T-helper 2 cell treated with Interferon-gamma antibody and Interleukin-4, amounts not matched to agents 5 μg/mL and 100 μg/mL, for 36 hours (primary cell): ENCODE measurements at regions not wholly inside any gene's neighbourhood (a gene's known extent, or its start where the extent isn't known, plus 50 kb on each side); places are given as distances from the start of the nearest gene placed in this dataset.

ENCODE experiments used
- DNase-seq: peaks from one replicate; pipeline ENCODE4 v3.0.0; 2021; ENCODE audit warnings: low spot score
- H3K27ac Mint-ChIP-seq: one replicate; pipeline ENCODE4 v1.8.0; 2021; ENCODE audit warnings: mild to moderate bottlenecking, mixed read lengths
- H3K27me3 Mint-ChIP-seq: one replicate; pipeline ENCODE4 v1.8.0; 2021; ENCODE audit warnings: low read depth, mixed read lengths
- H3K36me3 Mint-ChIP-seq: one replicate; pipeline ENCODE4 v1.8.0; 2021; ENCODE audit warnings: low read depth, mixed read lengths
- H3K4me1 Mint-ChIP-seq: one replicate; pipeline ENCODE4 v1.8.0; 2021; ENCODE audit warnings: low read depth, mixed read lengths
- H3K4me3 Mint-ChIP-seq: one replicate; pipeline ENCODE4 v1.8.0; 2022; ENCODE audit warnings: mild to moderate bottlenecking, moderate library complexity, mixed read lengths
- H3K9me3 Mint-ChIP-seq: one replicate; pipeline ENCODE4 v1.8.0; 2021; ENCODE audit warnings: mixed read lengths

GRCh38 chr14:42140831-42141279 lies 534.2 kb downstream of the LRFN5 start:
- no peaks in the 10 kb centered on the region for H3K36me3 Mint-ChIP-seq
- DNase-seq = no peak
- H3K27me3 Mint-ChIP-seq = no peaks in the 10 kb centered on the region
- no peak overlapping the region for H3K4me3 Mint-ChIP-seq
- no peaks in the 10 kb centered on the region for H3K4me1 Mint-ChIP-seq
- H3K9me3 Mint-ChIP-seq = peaks cover 26% of the 10 kb centered on the region
- H3K27ac Mint-ChIP-seq = no peak overlapping the region

- Mint-ChIP-seq H3K27me3 (no peaks in the 10 kb centered on the region), H3K9me3 (peaks cover 21% of the 10 kb centered on the region), H3K27ac (no peak overlapping the region), H3K4me1 (no peaks in the 10 kb centered on the region), H3K4me3 (no peak overlapping the region), H3K36me3 (no peaks in the 10 kb centered on the region)
- no peak for DNase-seq
These were observed 533.3 kb downstream of the LRFN5 start for GRCh38 chr14:42140001-42140400.

GRCh38 chr14:42138406-42138805 lies 531.7 kb downstream of the LRFN5 start:
- Mint-ChIP-seq H3K4me1 (no peaks in the 10 kb centered on the region), H3K27me3 (no peaks in the 10 kb centered on the region), H3K27ac (no peak overlapping the region), H3K4me3 (no peak overlapping the region), H3K36me3 (no peaks in the 10 kb centered on the region), H3K9me3 (peaks cover 25% of the 10 kb centered on the region)
- DNase-seq = no peak

GRCh38 chr14:42130815-42131214 lies 524.1 kb downstream of the LRFN5 start:
- H3K4me1 Mint-ChIP-seq = no peaks in the 10 kb centered on the region
- H3K27ac Mint-ChIP-seq = no peak overlapping the region
- DNase-seq = no peak
- H3K36me3 Mint-ChIP-seq = no peaks in the 10 kb centered on the region
- peaks cover 20% of the 10 kb centered on the region for H3K9me3 Mint-ChIP-seq
- no peaks in the 10 kb centered on the region for H3K27me3 Mint-ChIP-seq
- no peak overlapping the region for H3K4me3 Mint-ChIP-seq

GRCh38 chr14:42123526-42123925 lies 516.9 kb downstream of the LRFN5 start:
- no peak overlapping the region for H3K27ac Mint-ChIP-seq

GRCh38 chr14:42113358-42114069 lies 506.8 kb downstream of the LRFN5 start:
- Mint-ChIP-seq H3K4me1 (no peaks in the 10 kb centered on the region), H3K4me3 (no peak overlapping the region), H3K27me3 (no peaks in the 10 kb centered on the region), H3K9me3 (peaks cover 34% of the 10 kb centered on the region), H3K27ac (no peak overlapping the region), H3K36me3 (no peaks in the 10 kb centered on the region)
- no peak for DNase-seq

More at GRCh38 chr14:42123526-42123925, 516.9 kb downstream of the LRFN5 start:
- DNase-seq = no peak
- Mint-ChIP-seq H3K4me1 (no peaks in the 10 kb centered on the region), H3K36me3 (no peaks in the 10 kb centered on the region), H3K9me3 (peaks cover 22% of the 10 kb centered on the region), H3K27me3 (no peaks in the 10 kb centered on the region), H3K4me3 (no peak overlapping the region)

GRCh38 chr14:42112108-42112507 lies 505.4 kb downstream of the LRFN5 start:
- no peaks in the 10 kb centered on the region for H3K36me3 Mint-ChIP-seq

GRCh38 chr14:42111355-42111754 lies 504.7 kb downstream of the LRFN5 start:
- Mint-ChIP-seq H3K4me1 (no peaks in the 10 kb centered on the region), H3K36me3 (no peaks in the 10 kb centered on the region), H3K27me3 (no peaks in the 10 kb centered on the region), H3K27ac (no peak overlapping the region), H3K4me3 (no peak overlapping the region), H3K9me3 (peaks cover 43% of the 10 kb centered on the region)
- no peak for DNase-seq

More at GRCh38 chr14:42112108-42112507, 505.4 kb downstream of the LRFN5 start:
- Mint-ChIP-seq H3K27me3 (no peaks in the 10 kb centered on the region), H3K9me3 (peaks cover 41% of the 10 kb centered on the region), H3K4me3 (no peak overlapping the region), H3K4me1 (no peaks in the 10 kb centered on the region), H3K27ac (no peak overlapping the region)
- DNase-seq = no peak

- no peaks in the 10 kb centered on the region for H3K4me1 Mint-ChIP-seq
- no peaks in the 10 kb centered on the region for H3K36me3 Mint-ChIP-seq
- H3K9me3 Mint-ChIP-seq = peaks cover 43% of the 10 kb centered on the region
- H3K4me3 Mint-ChIP-seq = no peak overlapping the region
- H3K27me3 Mint-ChIP-seq = no peaks in the 10 kb centered on the region
- DNase-seq = no peak
- no peak overlapping the region for H3K27ac Mint-ChIP-seq
These were observed 503.5 kb downstream of the LRFN5 start for GRCh38 chr14:42110167-42110566.

GRCh38 chr14:42095155-42095554 lies 488.5 kb downstream of the LRFN5 start:
- H3K27ac Mint-ChIP-seq = no peak overlapping the region
- H3K36me3 Mint-ChIP-seq = no peaks in the 10 kb centered on the region
- no peaks in the 10 kb centered on the region for H3K4me1 Mint-ChIP-seq
- H3K9me3 Mint-ChIP-seq = peaks cover 15% of the 10 kb centered on the region
- H3K27me3 Mint-ChIP-seq = no peaks in the 10 kb centered on the region
- no peak overlapping the region for H3K4me3 Mint-ChIP-seq
- no peak for DNase-seq

- DNase-seq = no peak
- Mint-ChIP-seq H3K27me3 (no peaks in the 10 kb centered on the region), H3K4me3 (no peak overlapping the region), H3K9me3 (peaks cover 23% of the 10 kb centered on the region), H3K27ac (no peak overlapping the region), H3K4me1 (no peaks in the 10 kb centered on the region), H3K36me3 (no peaks in the 10 kb centered on the region)
These were observed 483.4 kb downstream of the LRFN5 start for GRCh38 chr14:42090122-42090521.

- Mint-ChIP-seq H3K27ac (no peak overlapping the region), H3K36me3 (no peaks in the 10 kb centered on the region), H3K27me3 (no peaks in the 10 kb centered on the region), H3K4me1 (no peaks in the 10 kb centered on the region), H3K9me3 (peaks cover 18% of the 10 kb centered on the region), H3K4me3 (no peak overlapping the region)
- DNase-seq = no peak
These were observed 473.2 kb downstream of the LRFN5 start for GRCh38 chr14:42079911-42080310.

GRCh38 chr14:42078345-42078744 lies 471.7 kb downstream of the LRFN5 start:
- Mint-ChIP-seq H3K27me3 (no peaks in the 10 kb centered on the region), H3K9me3 (peaks cover 22% of the 10 kb centered on the region), H3K4me3 (no peak overlapping the region), H3K27ac (no peak overlapping the region), H3K36me3 (no peaks in the 10 kb centered on the region), H3K4me1 (no peaks in the 10 kb centered on the region)
- no peak for DNase-seq

- no peak overlapping the region for H3K4me3 Mint-ChIP-seq
- no peaks in the 10 kb centered on the region for H3K27me3 Mint-ChIP-seq
- no peaks in the 10 kb centered on the region for H3K4me1 Mint-ChIP-seq
- H3K27ac Mint-ChIP-seq = no peak overlapping the region
- DNase-seq = no peak
- peaks cover 31% of the 10 kb centered on the region for H3K9me3 Mint-ChIP-seq
- no peaks in the 10 kb centered on the region for H3K36me3 Mint-ChIP-seq
These were observed 463.4 kb downstream of the LRFN5 start for GRCh38 chr14:42070031-42070430.

- peaks cover 30% of the 10 kb centered on the region for H3K9me3 Mint-ChIP-seq
- no peak overlapping the region for H3K4me3 Mint-ChIP-seq
- no peaks in the 10 kb centered on the region for H3K4me1 Mint-ChIP-seq
- no peak for DNase-seq
- no peak overlapping the region for H3K27ac Mint-ChIP-seq
- no peaks in the 10 kb centered on the region for H3K27me3 Mint-ChIP-seq
- no peaks in the 10 kb centered on the region for H3K36me3 Mint-ChIP-seq
These were observed 450.4 kb downstream of the LRFN5 start for GRCh38 chr14:42057111-42057510.
